ENCODE measurements at regions not wholly inside any gene's neighbourhood (a gene's known extent, or its start where the extent isn't known, plus 50 kb on each side); places are given as distances from the start of the nearest gene placed in this dataset.

GRCh38 chr7:42506097-42506496 is 269.1 kb upstream of the GLI3 start:
- TF ChIP-seq HDAC6 (IDR thresholded peaks at IDR 0.05; ENCODE audit: low read depth, low read length): no peak
- no peak for TF ChIP-seq SUZ12 (IDR thresholded peaks at IDR 0.05; ENCODE audit: low read length)
- TF ChIP-seq KDM4A (IDR thresholded peaks at IDR 0.05; ENCODE audit: low read depth, low read length, severe bottlenecking): no peak
- TF ChIP-seq, protein P1, sequence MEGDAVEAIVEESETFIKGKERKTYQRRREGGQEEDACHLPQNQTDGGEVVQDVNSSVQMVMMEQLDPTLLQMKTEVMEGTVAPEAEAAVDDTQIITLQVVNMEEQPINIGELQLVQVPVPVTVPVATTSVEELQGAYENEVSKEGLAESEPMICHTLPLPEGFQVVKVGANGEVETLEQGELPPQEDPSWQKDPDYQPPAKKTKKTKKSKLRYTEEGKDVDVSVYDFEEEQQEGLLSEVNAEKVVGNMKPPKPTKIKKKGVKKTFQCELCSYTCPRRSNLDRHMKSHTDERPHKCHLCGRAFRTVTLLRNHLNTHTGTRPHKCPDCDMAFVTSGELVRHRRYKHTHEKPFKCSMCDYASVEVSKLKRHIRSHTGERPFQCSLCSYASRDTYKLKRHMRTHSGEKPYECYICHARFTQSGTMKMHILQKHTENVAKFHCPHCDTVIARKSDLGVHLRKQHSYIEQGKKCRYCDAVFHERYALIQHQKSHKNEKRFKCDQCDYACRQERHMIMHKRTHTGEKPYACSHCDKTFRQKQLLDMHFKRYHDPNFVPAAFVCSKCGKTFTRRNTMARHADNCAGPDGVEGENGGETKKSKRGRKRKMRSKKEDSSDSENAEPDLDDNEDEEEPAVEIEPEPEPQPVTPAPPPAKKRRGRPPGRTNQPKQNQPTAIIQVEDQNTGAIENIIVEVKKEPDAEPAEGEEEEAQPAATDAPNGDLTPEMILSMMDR (IDR thresholded peaks at IDR 0.05; ENCODE audit: control extremely low read depth in 1 of 3, insufficient read depth in 1 of 3, low read depth in 1 of 3, low read length in 3 of 3): no peak

All from H1 (cell line).